ENCODE measurements at regions not wholly inside any gene's neighbourhood (a gene's known extent, or its start where the extent isn't known, plus 50 kb on each side); places are given as distances from the start of the nearest gene placed in this dataset.

DNA sequence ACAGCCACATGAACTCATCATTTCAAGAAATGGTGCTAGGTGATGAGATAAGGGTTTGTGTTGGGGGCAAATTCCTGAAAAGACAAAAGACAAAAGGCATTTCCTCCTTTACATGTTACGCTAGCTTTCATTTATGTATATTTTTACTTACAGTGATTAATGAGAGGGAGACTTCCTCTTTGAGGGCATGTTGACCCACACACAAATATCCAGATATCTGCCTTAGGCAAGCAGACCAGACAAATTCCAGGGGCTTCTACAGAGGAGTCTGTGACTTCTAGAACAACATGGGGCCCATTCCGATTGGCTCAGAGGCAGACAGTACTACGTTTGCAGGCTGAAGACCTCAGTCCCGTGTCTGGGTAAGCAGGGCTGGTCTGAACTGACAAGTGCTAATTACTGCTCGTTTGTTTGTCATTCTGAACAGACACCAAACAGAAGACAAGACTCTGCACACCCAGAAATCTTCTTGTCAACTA lies 74.8 kb upstream of the ST6GAL2 start:
- Histone ChIP-seq H3K9ac (ENCODE audit: insufficient read depth in 1 of 2, low read depth in 2 of 2, low read length in 2 of 2) (no peak overlapping the region), H3K27ac (ENCODE audit: extremely low read depth, low read depth, low read length) (no peak overlapping the region), H3K9me3 (replicated peaks; ENCODE audit: control insufficient read depth, insufficient read depth, low read depth, low read length) (no peaks in the 10 kb centered on the region), H3K4me1 (replicated peaks in 1 of 2; ENCODE audit: control insufficient read depth in 2 of 2, insufficient read depth in 2 of 2, low read length in 2 of 2) (no peaks in the 10 kb centered on the region), H3K4me3 (no peak overlapping the region), H3K4me2 (ENCODE audit: insufficient read depth, low read length) (no peak overlapping the region), H3K9me1 (ENCODE audit: control insufficient read depth, insufficient read depth, low read length) (no peaks in the 10 kb centered on the region), H2AFZ (ENCODE audit: low read depth, low read length) (no peak overlapping the region), H3K79me2 (ENCODE audit: control insufficient read depth, insufficient read depth, low read length) (no peaks in the 10 kb centered on the region), H3K27me3 (ENCODE audit: control insufficient read depth in 2 of 2, insufficient read depth in 2 of 2, low read length in 2 of 2) (no peaks in the 10 kb centered on the region), H4K20me1 (replicated peaks; ENCODE audit: control insufficient read depth, insufficient read depth, low read length) (no peaks in the 10 kb centered on the region), H3K36me3 (ENCODE audit: control insufficient read depth, insufficient read depth, low read length) (no peaks in the 10 kb centered on the region)
- ChIA-PET POLR2A (no interaction called here), CTCF (ENCODE audit: low intra/inter-chr PET ratio) (no interaction called here)
- BruUV-seq (replicated peaks) = no TSS peak
- no peak for ATAC-seq
- FAIRE-seq = no peak
- intact Hi-C loops (cut with micrococcal nuclease) = no loop called here
- no peak for DNase-seq (ENCODE audit: extremely low read depth in 1 of 4, low spot score in 3 of 4)
- 2% methylated on average over 5 of the region's 5 CpGs for WGBS (ENCODE audit: insufficient coverage, low coverage, missing lambda C conversion rate)
- TF ChIP-seq SETDB1 (IDR thresholded peaks at IDR 0.05; ENCODE audit: low read length) (no peak), SAFB (IDR thresholded peaks at IDR 0.05; ENCODE audit: borderline replicate concordance, low read depth, low read length) (no peak), TSC22D4 (tag; IDR thresholded peaks at IDR 0.05) (no peak)
- in situ Hi-C loops (cut with MboI) = no loop called here

DNA sequence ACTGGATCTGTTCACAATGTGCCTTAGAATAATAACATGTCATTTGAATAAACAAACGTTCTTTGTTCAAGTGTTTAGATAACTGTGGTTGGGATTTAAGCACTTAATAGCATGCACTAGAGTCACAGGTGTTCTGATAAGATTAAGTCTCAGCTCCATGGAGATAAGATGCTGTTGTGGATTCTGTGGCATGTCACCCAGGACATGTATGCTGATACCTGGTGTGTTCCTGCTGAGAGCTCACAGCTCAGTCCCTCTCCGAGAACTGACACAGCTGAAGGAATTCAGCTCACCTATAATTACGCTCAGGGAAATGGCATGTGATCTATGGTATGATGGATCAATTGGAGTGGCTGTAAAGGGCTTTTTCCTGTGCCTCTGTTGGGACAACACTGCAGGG lies 75.4 kb upstream of the ST6GAL2 start:
- no TSS peak for BruUV-seq (replicated peaks)
- H3K27ac ChIP-seq (ENCODE audit: extremely low read depth, low read depth, low read length) = no peak overlapping the region
- WGBS (ENCODE audit: insufficient coverage, low coverage, missing lambda C conversion rate) = 0% methylated on average over 3 of the region's 3 CpGs
- H3K4me3 ChIP-seq = no peak overlapping the region
- intact Hi-C loops (cut with micrococcal nuclease) = no loop called here
- ATAC-seq (no peak), DNase-seq (ENCODE audit: extremely low read depth in 1 of 4, low spot score in 3 of 4) (no peak), FAIRE-seq (no peak)
- H3K4me2 ChIP-seq (ENCODE audit: insufficient read depth, low read length) = no peak overlapping the region
- POLR2A ChIA-PET = no interaction called here
- no peaks in the 10 kb centered on the region for H3K9me1 ChIP-seq (ENCODE audit: control insufficient read depth, insufficient read depth, low read length)
- no peak overlapping the region for H3K9ac ChIP-seq (ENCODE audit: insufficient read depth in 1 of 2, low read depth in 2 of 2, low read length in 2 of 2)
- no peaks in the 10 kb centered on the region for H3K79me2 ChIP-seq (ENCODE audit: control insufficient read depth, insufficient read depth, low read length)
- no peaks in the 10 kb centered on the region for H4K20me1 ChIP-seq (replicated peaks; ENCODE audit: control insufficient read depth, insufficient read depth, low read length)
- CTCF ChIA-PET (ENCODE audit: low intra/inter-chr PET ratio) = no interaction called here
- no peak overlapping the region for H2AFZ ChIP-seq (ENCODE audit: low read depth, low read length)
- in situ Hi-C loops (cut with MboI) = no loop called here
- no peaks in the 10 kb centered on the region for H3K27me3 ChIP-seq (ENCODE audit: control insufficient read depth in 2 of 2, insufficient read depth in 2 of 2, low read length in 2 of 2)
- no peaks in the 10 kb centered on the region for H3K9me3 ChIP-seq (replicated peaks; ENCODE audit: control insufficient read depth, insufficient read depth, low read depth, low read length)
- no peaks in the 10 kb centered on the region for H3K4me1 ChIP-seq (replicated peaks in 1 of 2; ENCODE audit: control insufficient read depth in 2 of 2, insufficient read depth in 2 of 2, low read length in 2 of 2)
- no peaks in the 10 kb centered on the region for H3K36me3 ChIP-seq (ENCODE audit: control insufficient read depth, insufficient read depth, low read length)
- TF ChIP-seq ZNF274 (IDR thresholded peaks at IDR 0.05; ENCODE audit: borderline replicate concordance, low read depth, low read length) (no peak), SOX6 (IDR thresholded peaks at IDR 0.05) (no peak), ELF2 (CRISPR knock-in tag; IDR thresholded peaks at IDR 0.05) (no peak), HOXB6 (CRISPR knock-in tag; IDR thresholded peaks at IDR 0.05; ENCODE audit: borderline replicate concordance) (no peak), RNF2 (IDR thresholded peaks at IDR 0.05) (no peak), SPI1 (IDR thresholded peaks at IDR 0.05; ENCODE audit: borderline replicate concordance, low read depth, low read length) (no peak), XRCC3 (IDR thresholded peaks at IDR 0.05) (no peak), ADNP (tag; IDR thresholded peaks at IDR 0.05) (no peak)
- TF ChIP-seq, protein P1, sequence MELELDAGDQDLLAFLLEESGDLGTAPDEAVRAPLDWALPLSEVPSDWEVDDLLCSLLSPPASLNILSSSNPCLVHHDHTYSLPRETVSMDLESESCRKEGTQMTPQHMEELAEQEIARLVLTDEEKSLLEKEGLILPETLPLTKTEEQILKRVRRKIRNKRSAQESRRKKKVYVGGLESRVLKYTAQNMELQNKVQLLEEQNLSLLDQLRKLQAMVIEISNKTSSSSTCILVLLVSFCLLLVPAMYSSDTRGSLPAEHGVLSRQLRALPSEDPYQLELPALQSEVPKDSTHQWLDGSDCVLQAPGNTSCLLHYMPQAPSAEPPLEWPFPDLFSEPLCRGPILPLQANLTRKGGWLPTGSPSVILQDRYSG (tag; conservative IDR thresholded peaks at IDR 0.05; ENCODE audit: low read depth) = no peak
- TF ChIP-seq, protein P2, sequence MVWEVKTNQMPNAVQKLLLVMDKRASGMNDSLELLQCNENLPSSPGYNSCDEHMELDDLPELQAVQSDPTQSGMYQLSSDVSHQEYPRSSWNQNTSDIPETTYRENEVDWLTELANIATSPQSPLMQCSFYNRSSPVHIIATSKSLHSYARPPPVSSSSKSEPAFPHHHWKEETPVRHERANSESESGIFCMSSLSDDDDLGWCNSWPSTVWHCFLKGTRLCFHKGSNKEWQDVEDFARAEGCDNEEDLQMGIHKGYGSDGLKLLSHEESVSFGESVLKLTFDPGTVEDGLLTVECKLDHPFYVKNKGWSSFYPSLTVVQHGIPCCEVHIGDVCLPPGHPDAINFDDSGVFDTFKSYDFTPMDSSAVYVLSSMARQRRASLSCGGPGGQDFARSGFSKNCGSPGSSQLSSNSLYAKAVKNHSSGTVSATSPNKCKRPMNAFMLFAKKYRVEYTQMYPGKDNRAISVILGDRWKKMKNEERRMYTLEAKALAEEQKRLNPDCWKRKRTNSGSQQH (CRISPR knock-in tag; IDR thresholded peaks at IDR 0.05) = no peak

Measured in K562 (cell line).